ENCODE measurements at regions not wholly inside any gene's neighbourhood (a gene's known extent, or its start where the extent isn't known, plus 50 kb on each side); places are given as distances from the start of the nearest gene placed in this dataset.

- TF ChIP-seq CTCF (IDR thresholded peaks at IDR 0.05) (no peak), POLR2A (IDR thresholded peaks at IDR 0.05) (no peak)
These were observed 497.1 kb upstream of the NRP1 start for GRCh38 chr10:33831591-33831990.

All from right lobe of liver (tissue), 4 donors.